SK-N-MC (cell line): ENCODE measurements at regions not wholly inside any gene's neighbourhood (a gene's known extent, or its start where the extent isn't known, plus 50 kb on each side); places are given as distances from the start of the nearest gene placed in this dataset.

ENCODE experiments used
- EZH2 ChIP-seq: fragments of 200-600 bp; sonication (generic); IDR thresholded peaks from one replicate; pipeline ENCODE4 v1.6.1; 2017; ENCODE audit warnings: antibody characterized with exemption
- FOXP2 ChIP-seq: optimal IDR thresholded peaks from 2 replicates; pipeline ENCODE3; 2011; ENCODE audit warnings: mild to moderate bottlenecking, moderate library complexity; ENCODE audit not compliant: insufficient read depth; ENCODE audit errors: extremely low read length, control extremely low read depth
- POLR2AphosphoS5 ChIP-seq: IDR thresholded peaks from 2 replicates; pipeline ENCODE4 v1.6.1; 2012; ENCODE audit warnings: mild to moderate bottlenecking, low read depth, low read length, borderline replicate concordance

DNA sequence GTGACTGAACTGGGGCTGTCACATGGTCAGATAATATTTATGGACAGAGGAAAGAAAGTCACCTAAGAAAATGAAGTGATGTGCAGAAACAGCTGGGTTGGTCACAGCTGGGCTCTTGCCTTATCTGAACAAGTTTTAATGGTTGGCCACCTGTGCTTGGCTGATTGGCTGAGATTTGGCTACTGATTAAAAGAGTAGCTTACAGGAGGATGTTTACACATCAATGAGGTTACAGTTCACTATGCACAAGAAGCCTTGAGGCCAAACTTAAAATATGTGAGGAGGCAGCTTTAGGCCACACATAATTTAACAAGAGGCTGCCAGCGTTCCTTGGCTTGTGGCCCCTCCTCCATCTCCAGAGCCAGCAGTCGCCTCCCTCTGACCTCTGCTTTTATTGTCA is 99.2 kb upstream of the C1QTNF9B start:
- TF ChIP-seq EZH2 (no peak), POLR2AphosphoS5 (no peak), FOXP2 (no peak)
